Liver (tissue), 8 donors: ENCODE measurements at regions not wholly inside any gene's neighbourhood (a gene's known extent, or its start where the extent isn't known, plus 50 kb on each side); places are given as distances from the start of the nearest gene placed in this dataset.

ENCODE experiments used
- DNase-seq: peaks from one replicate; pipeline ENCODE4 v3.0.0-alpha.2; 2017; ENCODE audit warnings: low spot score
- H3K27ac ChIP-seq, 2 donors: one replicate each; pipeline ENCODE4 v1.7.0; 2013; ENCODE audit warnings: inconsistent platforms in 2 of 2, low read length in 2 of 2, control low read depth in 1 of 2, low read depth in 1 of 2, mild to moderate bottlenecking in 1 of 2
- H3K27me3 ChIP-seq, 4 donors: one replicate each; pipeline versions ENCODE4 v1.6.1 to v1.7.0; 2013; ENCODE audit warnings: low read length in 3 of 4, inconsistent platforms in 1 of 4, mild to moderate bottlenecking in 1 of 4, moderate library complexity in 1 of 4; ENCODE audit not compliant: control insufficient read depth in 4 of 4, insufficient read depth in 4 of 4
- H3K36me3 ChIP-seq, 4 donors: one replicate each; pipeline versions ENCODE4 v1.6.1 to v1.7.0; 2013; ENCODE audit warnings: low read length in 3 of 4, mild to moderate bottlenecking in 3 of 4, low read depth in 1 of 4, moderate library complexity in 1 of 4; ENCODE audit not compliant: control insufficient read depth in 4 of 4, insufficient read depth in 3 of 4
- H3K4me1 ChIP-seq, 4 donors: one replicate each; pipeline versions ENCODE4 v1.6.1 to v1.7.0; 2013; ENCODE audit warnings: low read length in 3 of 4, mild to moderate bottlenecking in 3 of 4, moderate library complexity in 1 of 4; ENCODE audit not compliant: control insufficient read depth in 4 of 4, insufficient read depth in 4 of 4
- H3K4me3 ChIP-seq, 3 donors: one replicate each; pipeline versions ENCODE4 v1.6.1 to v1.7.0; 2013; ENCODE audit warnings: low read length in 3 of 3, control low read depth in 1 of 3, low read depth in 1 of 3, mild to moderate bottlenecking in 1 of 3
- H3K9ac ChIP-seq, 2 donors: one replicate each; pipeline ENCODE4 v1.7.0; 2013; ENCODE audit warnings: low read length in 2 of 2, mild to moderate bottlenecking in 2 of 2, moderate library complexity in 2 of 2, control low read depth in 1 of 2, low read depth in 1 of 2
- H3K9me3 ChIP-seq, 4 donors: one replicate each; pipeline versions ENCODE4 v1.6.1 to v1.7.0; 2013; ENCODE audit warnings: low read length in 3 of 4; ENCODE audit not compliant: control insufficient read depth in 4 of 4
- CTCF ChIP-seq: fragments of 150-350 bp; IDR thresholded peaks from 2 replicates; pipeline ENCODE4 v1.5.1; 2017; ENCODE audit warnings: improper control_type of control experiment, low read depth, low read length; ENCODE audit not compliant: missing input control
- EGR1 ChIP-seq, 2 donors: IDR thresholded peaks; 2 replicates each; pipeline ENCODE4 v1.6.1; 2016 to 2018; ENCODE audit warnings: antibody characterized with exemption in 2 of 2, low read depth in 2 of 2
- FOXA1 ChIP-seq: IDR thresholded peaks from 2 replicates; pipeline ENCODE4 v1.6.1; 2016; ENCODE audit warnings: antibody characterized with exemption
- FOXA2 ChIP-seq: IDR thresholded peaks from 2 replicates; pipeline ENCODE4 v1.6.1; 2016; ENCODE audit warnings: antibody characterized with exemption
- GABPA ChIP-seq, 2 donors: IDR thresholded peaks in 1 of 2; conservative IDR thresholded peaks in 1 of 2; 2 replicates each; pipeline ENCODE4 v1.6.1; 2016; ENCODE audit warnings: antibody characterized with exemption in 2 of 2, mild to moderate bottlenecking in 1 of 2, moderate library complexity in 1 of 2
- HNF4G ChIP-seq: IDR thresholded peaks from 2 replicates; pipeline ENCODE4 v1.6.1; 2016; ENCODE audit warnings: antibody characterized with exemption
- JUND ChIP-seq, 2 donors: IDR thresholded peaks; 2 replicates each; pipeline ENCODE4 v1.6.1; 2016; ENCODE audit warnings: antibody characterized with exemption in 2 of 2
- MAX ChIP-seq: IDR thresholded peaks from 2 replicates; pipeline ENCODE4 v1.6.1; 2016; ENCODE audit warnings: antibody characterized with exemption
- NR2F2 ChIP-seq: IDR thresholded peaks from 2 replicates; pipeline ENCODE4 v1.6.1; 2016; ENCODE audit warnings: antibody characterized with exemption
- RAD21 ChIP-seq, 2 donors: IDR thresholded peaks; 2 replicates each; pipeline ENCODE4 v1.6.1; 2016; ENCODE audit warnings: antibody characterized with exemption in 2 of 2, mild to moderate bottlenecking in 2 of 2
- RXRA ChIP-seq, 2 donors: IDR thresholded peaks; 2 replicates each; pipeline ENCODE4 v1.6.1; 2017 to 2018; ENCODE audit warnings: antibody characterized with exemption in 2 of 2, mild to moderate bottlenecking in 1 of 2
- SP1 ChIP-seq: IDR thresholded peaks from 2 replicates; pipeline ENCODE4 v1.6.1; 2018; ENCODE audit warnings: antibody characterized with exemption, mild to moderate bottlenecking
- TAF1 ChIP-seq: conservative IDR thresholded peaks from 2 replicates; pipeline ENCODE4 v1.6.1; 2016; ENCODE audit warnings: antibody characterized with exemption, mild to moderate bottlenecking
- YY1 ChIP-seq: IDR thresholded peaks from 2 replicates; pipeline ENCODE4 v1.6.1; 2016; ENCODE audit warnings: antibody characterized with exemption, mild to moderate bottlenecking
- ZBTB33 ChIP-seq: IDR thresholded peaks from 2 replicates; pipeline ENCODE4 v1.6.1; 2016; ENCODE audit warnings: antibody characterized with exemption
- WGBS: extraction: QIAGEN DNeasy Blood & Tissue Kit; methylation state at CpG from one replicate; pipeline ENCODE4 v1.1.7; 2013; 5-methylcytosine and 5-hydroxymethylcytosine counted together
- donor health status: healthy.
- donor health status: healthy.
- donor health status: healthy.
- donor health status: healthy.
- donor health status: healthy.

GRCh38 chr1:164064501-164064900 lies 494.5 kb upstream of the PBX1 start:
- no peak overlapping the region for H3K4me3 ChIP-seq
- no peaks in the 10 kb centered on the region for H3K4me1 ChIP-seq
- no peaks in the 10 kb centered on the region for H3K27me3 ChIP-seq
- H3K9ac ChIP-seq: no peak overlapping the region
- H3K36me3 ChIP-seq: no peaks in the 10 kb centered on the region
- H3K27ac ChIP-seq: no peak overlapping the region
- 61% methylated on average over 2 of the region's 2 CpGs for WGBS
- no peaks in the 10 kb centered on the region for H3K9me3 ChIP-seq
- DNase-seq: no peak
- no peak for TF ChIP-seq MAX
- TF ChIP-seq TAF1: no peak
- TF ChIP-seq FOXA1: no peak
- TF ChIP-seq ZBTB33: no peak
- TF ChIP-seq HNF4G: no peak
- TF ChIP-seq EGR1 (IDR thresholded peaks at IDR 0.05; ENCODE audit: low read depth in 2 of 2): no peak
- TF ChIP-seq JUND (IDR thresholded peaks at IDR 0.05): no peak
- no peak for TF ChIP-seq GABPA (IDR thresholded peaks at IDR 0.05 in 1 of 2, conservative IDR thresholded peaks at IDR 0.05 in 1 of 2)
- TF ChIP-seq NR2F2: no peak
- no peak for TF ChIP-seq CTCF
- no peak for TF ChIP-seq RXRA (IDR thresholded peaks at IDR 0.05)
- no peak for TF ChIP-seq YY1
- no peak for TF ChIP-seq FOXA2
- TF ChIP-seq RAD21 (IDR thresholded peaks at IDR 0.05): no peak
- no peak for TF ChIP-seq SP1

- H3K36me3 ChIP-seq: no peaks in the 10 kb centered on the region
- DNase-seq: no peak
- no peaks in the 10 kb centered on the region for H3K4me1 ChIP-seq
- H3K27me3 ChIP-seq: no peaks in the 10 kb centered on the region
- H3K4me3 ChIP-seq: no peak overlapping the region
- no peak overlapping the region for H3K9ac ChIP-seq
- H3K9me3 ChIP-seq: peaks cover 0 to 6% (median under 1%) of the 10 kb centered on the region in 4 donors
- WGBS: 88% methylated on average over 2 of the region's 2 CpGs
- TF ChIP-seq FOXA1 (no peak), FOXA2 (no peak), SP1 (no peak), ZBTB33 (no peak), CTCF (no peak), YY1 (no peak), RXRA (IDR thresholded peaks at IDR 0.05) (no peak)
- H3K27ac ChIP-seq: no peak overlapping the region
Observed at GRCh38 chr1:164071288-164071687, 487.7 kb upstream of the PBX1 start.
